RWPE2 (cell line): ENCODE measurements at regions not wholly inside any gene's neighbourhood (a gene's known extent, or its start where the extent isn't known, plus 50 kb on each side); places are given as distances from the start of the nearest gene placed in this dataset.

Source experiments
- ATAC-seq: fragments of 200-7000 bp; cut with Tn5 transposase; 3 replicates; pipeline ENCODE4 v1.9.1; 2021; ENCODE audit warnings: low read depth
- DNase-seq: peaks from one replicate; pipeline ENCODE4 v3.0.0-alpha.2; 2020; ENCODE audit warnings: low spot score
- H3K27ac ChIP-seq: fragments of 450-650 bp; 2 replicates; pipeline ENCODE4 v1.5.1; 2017; ENCODE audit warnings: mild to moderate bottlenecking; ENCODE audit not compliant: poor library complexity, severe bottlenecking
- H3K27me3 ChIP-seq: fragments of 250-450 bp; sonication (Bioruptor Pico); 2 replicates; pipeline ENCODE4 v1.5.1; 2021; ENCODE audit warnings: mild to moderate bottlenecking, moderate library complexity; ENCODE audit not compliant: insufficient read depth, poor library complexity, severe bottlenecking
- H3K36me3 ChIP-seq: fragments of 250-450 bp; sonication (Bioruptor Pico); 2 replicates; pipeline ENCODE4 v1.5.1; 2020; ENCODE audit warnings: low read depth, mild to moderate bottlenecking, moderate library complexity
- H3K4me1 ChIP-seq: fragments of 250-450 bp; sonication (Bioruptor Pico); 2 replicates; pipeline ENCODE4 v1.5.1; 2021; ENCODE audit warnings: mild to moderate bottlenecking, moderate library complexity; ENCODE audit not compliant: insufficient read depth, poor library complexity, severe bottlenecking
- H3K4me3 ChIP-seq: fragments of 250-450 bp; sonication (Bioruptor Pico); 2 replicates; pipeline ENCODE4 v1.5.1; 2021; ENCODE audit warnings: mild to moderate bottlenecking, moderate library complexity; ENCODE audit not compliant: severe bottlenecking
- H3K9me3 ChIP-seq: fragments of 250-450 bp; sonication (Bioruptor Pico); 2 replicates; pipeline ENCODE4 v1.5.1; 2021; ENCODE audit warnings: mild to moderate bottlenecking, moderate library complexity; ENCODE audit not compliant: severe bottlenecking
- TF ChIP-seq, protein P1 (sequence below): fragments of 450-650 bp; IDR thresholded peaks from one replicate; pipeline ENCODE4 v1.5.1; 2017; ENCODE audit warnings: mild to moderate bottlenecking, moderate library complexity; ENCODE audit not compliant: poor library complexity, severe bottlenecking

DNA sequence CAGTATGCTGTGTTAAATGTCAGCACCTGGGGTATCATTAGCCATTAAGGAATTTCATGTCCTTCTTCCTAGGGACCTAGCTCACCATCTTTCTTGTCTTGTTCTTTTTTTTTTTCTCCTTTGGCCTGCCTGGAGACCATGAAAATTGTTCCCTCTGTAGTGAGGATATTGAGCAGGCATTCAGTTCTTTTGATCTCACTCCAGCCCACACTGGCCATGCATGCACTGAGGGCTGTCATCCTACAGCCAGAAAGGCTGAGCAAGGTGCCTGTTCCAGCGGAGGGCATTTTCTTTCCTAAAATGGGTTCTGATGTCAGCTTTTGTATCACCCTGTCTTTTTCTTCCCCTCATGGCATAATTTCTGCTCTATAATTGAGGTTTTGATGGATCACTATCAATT lies 275.9 kb upstream of the HAND2 start:
- no peak for DNase-seq
- Histone ChIP-seq H3K9me3 (no peaks in the 10 kb centered on the region), H3K27ac (no peak overlapping the region), H3K4me1 (no peaks in the 10 kb centered on the region), H3K27me3 (peaks cover 6% of the 10 kb centered on the region), H3K4me3 (no peak overlapping the region), H3K36me3 (no peaks in the 10 kb centered on the region)
- TF ChIP-seq, protein P1, sequence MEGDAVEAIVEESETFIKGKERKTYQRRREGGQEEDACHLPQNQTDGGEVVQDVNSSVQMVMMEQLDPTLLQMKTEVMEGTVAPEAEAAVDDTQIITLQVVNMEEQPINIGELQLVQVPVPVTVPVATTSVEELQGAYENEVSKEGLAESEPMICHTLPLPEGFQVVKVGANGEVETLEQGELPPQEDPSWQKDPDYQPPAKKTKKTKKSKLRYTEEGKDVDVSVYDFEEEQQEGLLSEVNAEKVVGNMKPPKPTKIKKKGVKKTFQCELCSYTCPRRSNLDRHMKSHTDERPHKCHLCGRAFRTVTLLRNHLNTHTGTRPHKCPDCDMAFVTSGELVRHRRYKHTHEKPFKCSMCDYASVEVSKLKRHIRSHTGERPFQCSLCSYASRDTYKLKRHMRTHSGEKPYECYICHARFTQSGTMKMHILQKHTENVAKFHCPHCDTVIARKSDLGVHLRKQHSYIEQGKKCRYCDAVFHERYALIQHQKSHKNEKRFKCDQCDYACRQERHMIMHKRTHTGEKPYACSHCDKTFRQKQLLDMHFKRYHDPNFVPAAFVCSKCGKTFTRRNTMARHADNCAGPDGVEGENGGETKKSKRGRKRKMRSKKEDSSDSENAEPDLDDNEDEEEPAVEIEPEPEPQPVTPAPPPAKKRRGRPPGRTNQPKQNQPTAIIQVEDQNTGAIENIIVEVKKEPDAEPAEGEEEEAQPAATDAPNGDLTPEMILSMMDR: no peak
- ATAC-seq: no peak

- ATAC-seq: no peak
- H3K27me3 ChIP-seq: peaks cover 6% of the 10 kb centered on the region
- TF ChIP-seq, protein P1: no peak
- H3K9me3 ChIP-seq: no peaks in the 10 kb centered on the region
- H3K4me1 ChIP-seq: no peaks in the 10 kb centered on the region
- no peak overlapping the region for H3K27ac ChIP-seq
- no peaks in the 10 kb centered on the region for H3K36me3 ChIP-seq
- DNase-seq: no peak
- H3K4me3 ChIP-seq: no peak overlapping the region
Measured at GRCh38 chr4:173802662-173803022, 272.6 kb upstream of the HAND2 start.

DNA sequence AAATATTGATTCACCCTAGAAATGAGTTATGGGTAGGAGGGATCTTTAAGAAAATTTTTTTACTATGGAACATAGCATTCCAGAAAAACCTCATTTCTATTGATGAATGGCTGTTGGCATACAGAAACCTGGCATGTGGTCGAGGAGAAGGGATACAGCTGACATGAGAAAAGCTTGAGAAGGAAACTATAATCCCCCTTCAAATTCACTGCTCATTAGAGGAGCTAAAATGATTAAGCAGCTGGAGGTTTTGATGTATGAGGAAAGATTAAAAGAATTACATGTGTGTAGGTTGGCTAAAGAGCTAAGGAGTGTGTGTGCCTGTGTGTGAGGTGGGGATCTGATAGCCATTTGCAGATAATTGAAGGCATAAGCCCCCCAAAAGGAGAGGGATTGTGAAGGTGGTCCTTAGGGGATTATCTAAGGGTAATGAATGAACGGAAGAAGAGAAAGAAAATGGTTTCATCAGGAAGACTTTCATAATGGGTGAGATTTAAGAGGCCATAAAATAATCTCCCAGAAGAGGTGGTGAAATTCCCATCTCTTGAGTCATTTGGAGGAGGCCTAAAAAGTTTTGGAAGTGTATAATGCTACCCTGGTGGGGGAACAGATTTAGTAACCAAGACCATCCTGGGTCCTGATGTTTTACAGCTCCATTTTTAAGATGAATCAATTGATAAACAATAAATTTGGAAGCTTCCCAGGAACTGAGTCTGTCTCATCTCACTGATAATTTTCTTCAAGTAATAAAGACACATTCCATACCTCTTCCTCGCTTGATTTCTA lies 272.0 kb upstream of the HAND2 start:
- Histone ChIP-seq H3K9me3 (no peaks in the 10 kb centered on the region), H3K36me3 (no peaks in the 10 kb centered on the region), H3K4me1 (no peaks in the 10 kb centered on the region), H3K27me3 (peaks cover 6% of the 10 kb centered on the region), H3K4me3 (no peak overlapping the region), H3K27ac (no peak overlapping the region)
- TF ChIP-seq, protein P1: no peak
- no peak for ATAC-seq
- no peak for DNase-seq

DNA sequence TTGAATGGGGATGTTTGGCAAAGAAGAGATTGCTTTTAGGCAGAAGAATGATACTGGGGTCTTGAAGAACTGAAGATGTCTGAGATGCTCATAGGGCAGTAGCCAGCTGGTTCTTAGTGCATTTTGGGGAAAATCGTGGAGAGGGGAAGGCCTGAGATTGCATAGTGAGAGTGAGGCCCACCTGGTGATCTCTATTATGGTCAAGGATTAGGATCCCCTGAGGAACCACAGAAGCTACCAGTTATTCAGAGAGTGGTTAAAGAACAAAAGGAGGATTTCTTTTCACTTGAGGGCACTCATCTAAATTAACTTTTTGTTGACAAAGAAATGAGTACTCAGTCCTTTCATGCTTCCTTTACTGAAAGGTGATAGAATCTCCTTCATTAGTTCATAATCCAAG lies 271.3 kb upstream of the HAND2 start:
- Histone ChIP-seq H3K36me3 (no peaks in the 10 kb centered on the region), H3K4me3 (no peak overlapping the region), H3K4me1 (no peaks in the 10 kb centered on the region), H3K27ac (no peak overlapping the region), H3K9me3 (no peaks in the 10 kb centered on the region), H3K27me3 (peaks cover 6% of the 10 kb centered on the region)
- TF ChIP-seq, protein P1: no peak
- ATAC-seq (no peak), DNase-seq (no peak)

DNA sequence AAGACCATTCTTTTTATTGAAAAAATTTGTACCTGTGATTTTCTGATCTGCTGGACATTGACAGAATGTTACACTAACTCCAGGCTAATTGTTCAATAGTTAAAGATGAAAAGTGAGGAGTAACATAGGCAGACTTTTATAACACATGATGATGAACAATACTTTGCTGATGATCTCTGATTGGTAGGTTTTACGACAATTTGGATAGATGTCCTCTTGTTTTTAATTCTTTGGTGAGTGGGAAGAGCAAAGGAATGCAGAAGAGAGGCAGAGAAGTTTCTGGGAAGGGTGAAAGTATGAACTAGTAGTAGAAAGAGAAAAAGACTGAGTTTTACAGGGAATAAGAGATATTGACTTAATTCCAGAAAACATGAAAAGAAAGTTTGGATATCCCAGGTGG lies 267.3 kb upstream of the HAND2 start:
- H3K4me1 ChIP-seq: no peaks in the 10 kb centered on the region
- H3K9me3 ChIP-seq: no peaks in the 10 kb centered on the region
- H3K27me3 ChIP-seq: no peaks in the 10 kb centered on the region
- H3K4me3 ChIP-seq: no peak overlapping the region
- DNase-seq (no peak), ATAC-seq (no peak)
- TF ChIP-seq, protein P1: no peak
- H3K36me3 ChIP-seq: no peaks in the 10 kb centered on the region
- H3K27ac ChIP-seq: no peak overlapping the region
